ENCODE measurements at regions not wholly inside any gene's neighbourhood (a gene's known extent, or its start where the extent isn't known, plus 50 kb on each side); places are given as distances from the start of the nearest gene placed in this dataset.
"Not testable (repeated sequence)": the region's sequence is repeated elsewhere in the genome, so short reads cannot be mapped to it uniquely, and the experiment has no call there.

DNA sequence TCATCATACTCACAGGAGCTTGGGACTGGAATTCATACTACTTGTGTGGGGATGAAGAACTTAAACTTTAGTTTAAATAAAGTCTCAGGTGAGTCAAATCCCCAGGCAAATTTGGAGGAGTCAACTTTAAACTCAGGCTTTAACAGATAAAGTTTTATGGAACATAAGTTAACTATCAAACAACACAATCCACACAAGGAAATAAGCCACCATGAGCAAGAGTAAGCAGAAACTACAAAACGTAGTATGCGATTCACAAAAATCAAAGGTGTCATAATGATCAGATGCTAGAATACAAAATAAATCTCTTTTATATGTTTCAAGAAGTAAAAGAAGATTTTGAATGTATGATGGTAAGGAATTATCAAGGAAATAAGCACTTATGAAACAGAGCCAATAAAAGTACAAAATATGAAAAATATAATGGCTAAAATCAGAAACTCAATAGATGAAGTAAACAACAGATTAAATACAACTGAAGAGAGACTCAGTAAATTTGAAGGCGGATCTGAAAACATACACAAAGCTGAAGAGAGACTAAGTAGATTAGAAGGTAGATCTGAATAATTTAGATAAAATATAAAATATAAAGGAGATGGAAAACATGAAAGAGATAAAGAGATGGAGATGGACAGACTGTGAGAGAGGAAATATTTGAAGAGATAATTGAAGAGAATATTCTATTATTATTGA lies 97.5 kb upstream of the TWIST2 start:
- no peak for DNase-seq (ENCODE audit: low spot score)

DNA sequence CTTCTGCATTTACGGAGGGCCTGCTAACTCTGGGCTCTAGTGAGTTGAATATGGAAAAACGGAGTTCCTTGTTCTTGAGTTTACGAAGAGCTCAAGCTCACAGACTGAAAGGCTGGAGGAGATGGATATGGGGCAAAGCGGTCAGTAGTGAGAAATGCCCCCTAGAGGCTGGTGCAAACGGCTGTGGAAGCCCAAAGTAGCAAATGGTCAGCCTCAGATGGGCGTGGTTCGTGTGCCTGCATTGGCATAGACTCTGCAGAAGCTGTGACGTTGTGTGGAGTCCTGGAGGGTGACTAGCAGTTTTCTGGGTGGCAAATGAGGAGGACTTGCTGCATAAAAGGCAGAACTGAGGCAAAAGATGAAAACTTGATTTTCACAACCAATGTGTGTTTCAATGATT lies 93.6 kb upstream of the TWIST2 start:
- no peak for DNase-seq (ENCODE audit: low spot score)

DNA sequence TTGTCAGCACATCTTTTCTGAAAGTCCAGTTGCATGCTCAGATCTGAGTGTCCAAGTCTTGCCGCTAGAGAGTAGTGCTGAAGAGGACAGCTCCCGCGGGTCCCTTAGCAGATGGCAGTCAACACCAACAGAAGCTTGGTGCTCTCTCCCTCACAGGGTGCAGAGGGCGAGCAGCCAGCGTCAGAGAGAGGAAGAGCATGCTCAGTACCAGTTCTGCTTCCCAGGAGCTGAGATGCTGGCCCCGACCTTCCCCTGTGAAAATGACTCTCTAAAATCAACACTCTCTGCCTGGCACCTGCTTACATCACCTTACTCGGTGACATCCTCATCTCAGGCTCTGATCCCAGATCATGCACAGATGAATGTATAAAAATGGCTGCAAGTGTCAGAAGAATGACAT lies 86.0 kb upstream of the TWIST2 start:
- peak; percentile 35 for DNase-seq (ENCODE audit: low spot score)

DNA sequence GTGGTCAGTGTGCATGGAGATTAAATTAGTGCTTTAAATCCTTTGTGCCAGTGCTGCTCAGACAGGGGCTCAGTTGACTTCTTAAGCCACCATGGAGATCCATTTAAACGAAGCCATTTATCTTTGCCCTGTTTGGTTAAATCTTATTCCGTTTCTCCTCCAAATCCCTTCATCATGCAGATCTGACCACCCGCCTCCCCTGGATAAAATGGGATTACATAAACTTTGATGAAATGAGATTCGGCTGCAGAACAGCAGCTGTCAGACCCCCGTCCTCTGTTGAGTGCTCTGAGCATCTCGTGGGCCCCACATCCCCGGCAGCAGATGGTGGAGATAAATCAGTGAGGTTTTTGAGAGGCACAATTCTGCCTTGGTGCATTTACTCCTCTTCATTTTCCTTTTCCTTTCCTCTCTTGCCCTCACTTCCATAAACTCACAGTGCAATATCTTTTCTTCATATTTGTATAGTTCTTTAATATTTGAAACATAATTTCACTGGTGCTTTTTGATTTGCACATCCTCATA lies 84.4 kb upstream of the TWIST2 start:
- DNase-seq (ENCODE audit: low spot score) = no peak

GRCh38 chr2:238765590-238765989 lies 82.3 kb upstream of the TWIST2 start:
- no peak for DNase-seq (ENCODE audit: low spot score)

DNA sequence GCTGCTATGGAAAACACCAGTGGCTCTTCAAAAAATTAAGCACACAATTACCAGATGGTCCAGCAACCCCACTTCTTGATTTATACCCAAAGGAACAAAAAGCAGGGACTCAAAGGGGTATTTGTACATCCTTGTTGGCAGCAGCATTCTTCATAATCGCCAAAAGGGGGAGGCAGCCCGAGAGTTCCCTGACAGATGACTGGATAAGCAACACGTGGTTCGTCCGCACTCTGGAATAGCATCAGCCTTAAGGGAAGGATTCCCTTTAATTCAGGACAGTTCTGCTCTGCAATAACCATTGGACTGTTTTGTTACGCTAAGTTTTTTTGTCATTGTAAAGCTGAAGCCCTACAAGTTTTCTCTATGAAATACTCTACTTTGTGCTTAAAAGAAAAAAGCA lies 76.7 kb upstream of the TWIST2 start:
- DNase-seq (ENCODE audit: low spot score) = no peak

DNA sequence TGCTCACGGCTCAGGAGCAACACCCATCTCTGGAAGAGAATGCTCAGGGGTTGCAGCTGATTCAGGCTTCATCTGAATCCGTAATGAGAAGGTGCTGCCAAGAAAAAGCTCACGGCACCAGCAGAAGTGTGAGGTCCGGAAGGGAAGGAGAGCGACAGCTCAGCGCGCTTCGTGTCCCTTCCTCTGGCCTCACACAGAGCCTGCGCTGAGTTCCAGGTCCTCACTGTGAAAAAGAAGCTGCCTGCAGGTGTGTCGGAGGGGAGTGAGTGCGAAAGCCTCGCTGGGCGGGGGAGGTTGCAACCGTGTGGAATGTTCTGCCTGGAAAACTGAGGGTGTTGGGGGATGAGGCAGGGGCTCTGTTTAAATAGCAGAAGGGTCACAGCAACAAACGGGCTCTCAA lies 76.2 kb upstream of the TWIST2 start:
- DNase-seq (ENCODE audit: low spot score) = no peak

- no peak for DNase-seq (ENCODE audit: low spot score)
Measured at GRCh38 chr2:238772635-238773297, 75.1 kb upstream of the TWIST2 start.

- no peak for DNase-seq (ENCODE audit: low spot score)
Measured at GRCh38 chr2:238773472-238773871, 74.4 kb upstream of the TWIST2 start.

- no peak for DNase-seq (ENCODE audit: low spot score)
Measured at GRCh38 chr2:238774071-238774470, 73.8 kb upstream of the TWIST2 start.

- DNase-seq (ENCODE audit: low spot score) = no peak
Measured at GRCh38 chr2:238774980-238775509, 72.8 kb upstream of the TWIST2 start.

DNA sequence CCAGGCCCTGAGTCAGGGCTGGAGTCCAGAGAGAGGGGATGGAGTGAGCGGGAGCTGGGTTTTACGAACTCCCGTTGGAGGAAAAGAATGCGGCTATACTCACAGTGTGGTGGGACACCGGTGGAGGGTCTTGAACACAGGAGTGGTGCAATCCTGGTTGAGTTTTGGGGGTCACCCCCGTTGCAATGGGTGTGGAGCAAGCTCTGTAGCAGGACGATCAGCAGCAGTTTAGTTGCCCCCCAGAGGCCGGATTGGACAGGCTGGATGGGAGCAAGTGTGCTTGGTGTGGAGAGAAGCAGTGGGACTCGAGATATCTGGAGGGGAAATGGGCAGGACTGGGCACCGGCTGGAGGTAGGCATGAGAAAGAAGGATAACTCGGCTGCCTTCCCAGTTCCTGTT lies 72.3 kb upstream of the TWIST2 start:
- no peak for DNase-seq (ENCODE audit: low spot score)

DNA sequence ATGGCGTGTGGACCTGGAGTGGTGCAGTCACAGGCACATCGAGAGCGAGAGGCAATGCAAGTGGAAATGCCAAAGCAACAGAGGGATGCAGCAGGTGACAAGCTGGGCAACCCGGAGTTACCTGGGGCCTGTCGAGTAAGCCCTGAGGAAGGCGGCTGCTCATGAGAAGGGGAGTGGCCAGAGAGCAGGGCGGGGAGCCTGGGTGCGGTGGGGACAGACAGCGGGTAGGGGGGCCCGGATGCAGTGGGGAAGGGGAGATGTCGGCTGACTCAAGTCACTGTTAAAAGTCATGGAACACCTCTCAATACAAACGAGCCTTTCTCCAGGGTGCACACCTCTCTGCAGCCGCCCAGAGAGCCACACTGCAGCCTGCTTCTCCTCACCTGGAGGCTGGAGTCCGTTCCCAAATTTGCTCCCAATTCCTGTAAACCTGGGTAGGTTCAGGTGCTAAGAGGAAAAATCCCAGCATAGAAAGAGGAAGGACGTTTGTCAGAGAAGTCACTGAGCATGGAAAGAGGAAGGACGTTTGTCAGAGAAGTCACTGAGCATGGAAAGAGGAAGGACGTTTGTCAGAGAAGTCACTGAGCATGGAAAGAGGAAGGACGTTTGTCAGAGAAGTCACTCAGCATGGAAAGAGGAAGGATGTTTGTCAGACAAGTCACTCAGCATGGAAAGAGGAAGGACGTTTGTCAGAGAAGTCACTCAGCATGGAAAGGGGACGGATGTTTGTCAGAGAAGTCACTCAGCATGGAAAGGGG lies 71.7 kb upstream of the TWIST2 start:
- no peak for DNase-seq (ENCODE audit: low spot score)

DNA sequence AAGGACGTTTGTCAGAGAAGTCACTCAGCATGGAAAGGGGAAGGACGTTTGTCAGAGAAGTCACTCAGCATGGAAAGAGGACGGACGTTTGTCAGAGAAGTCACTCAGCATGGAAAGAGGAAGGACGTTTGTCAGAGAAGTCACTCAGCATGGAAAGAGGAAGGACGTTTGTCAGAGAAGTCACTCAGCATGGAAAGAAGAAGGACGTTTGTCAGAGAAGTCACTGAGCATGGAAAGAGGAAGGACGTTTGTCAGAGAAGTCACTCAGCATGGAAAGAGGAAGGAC lies 71.2 kb upstream of the TWIST2 start:
- DNase-seq (ENCODE audit: low spot score) = not testable (repeated sequence)

DNA sequence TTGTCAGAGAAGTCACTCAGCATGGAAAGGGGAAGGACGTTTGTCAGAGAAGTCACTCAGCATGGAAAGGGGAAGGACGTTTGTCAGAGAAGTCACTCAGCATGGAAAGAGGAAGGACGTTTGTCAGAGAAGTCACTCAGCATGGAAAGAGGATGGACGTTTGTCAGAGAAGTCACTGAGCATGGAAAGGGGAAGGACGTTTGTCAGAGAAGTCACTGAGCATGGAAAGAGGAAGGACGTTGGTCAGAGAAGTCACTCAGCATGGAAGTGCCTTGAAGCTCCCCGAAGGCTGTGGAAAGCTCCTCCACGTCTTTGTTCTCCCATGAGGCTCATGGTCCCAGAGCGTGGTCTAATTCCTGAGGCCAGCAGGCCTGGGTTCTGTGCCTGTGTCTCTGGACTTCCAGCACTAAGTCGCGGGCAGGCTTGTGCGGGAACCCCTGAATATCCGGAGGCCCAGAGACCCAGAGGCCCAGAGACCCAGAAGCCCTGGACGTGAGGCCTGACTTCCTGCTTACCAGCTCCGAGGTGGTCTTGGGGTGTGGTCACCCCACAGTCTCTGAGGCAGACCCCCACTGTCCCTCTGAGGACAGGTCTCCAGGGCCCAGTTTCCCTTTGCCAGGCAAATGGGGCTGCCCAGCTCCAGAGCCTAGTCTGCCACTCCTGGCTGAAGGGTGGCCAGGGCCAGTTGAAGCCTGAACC lies 70.4 kb upstream of the TWIST2 start:
- no peak for DNase-seq (ENCODE audit: low spot score)

DNA sequence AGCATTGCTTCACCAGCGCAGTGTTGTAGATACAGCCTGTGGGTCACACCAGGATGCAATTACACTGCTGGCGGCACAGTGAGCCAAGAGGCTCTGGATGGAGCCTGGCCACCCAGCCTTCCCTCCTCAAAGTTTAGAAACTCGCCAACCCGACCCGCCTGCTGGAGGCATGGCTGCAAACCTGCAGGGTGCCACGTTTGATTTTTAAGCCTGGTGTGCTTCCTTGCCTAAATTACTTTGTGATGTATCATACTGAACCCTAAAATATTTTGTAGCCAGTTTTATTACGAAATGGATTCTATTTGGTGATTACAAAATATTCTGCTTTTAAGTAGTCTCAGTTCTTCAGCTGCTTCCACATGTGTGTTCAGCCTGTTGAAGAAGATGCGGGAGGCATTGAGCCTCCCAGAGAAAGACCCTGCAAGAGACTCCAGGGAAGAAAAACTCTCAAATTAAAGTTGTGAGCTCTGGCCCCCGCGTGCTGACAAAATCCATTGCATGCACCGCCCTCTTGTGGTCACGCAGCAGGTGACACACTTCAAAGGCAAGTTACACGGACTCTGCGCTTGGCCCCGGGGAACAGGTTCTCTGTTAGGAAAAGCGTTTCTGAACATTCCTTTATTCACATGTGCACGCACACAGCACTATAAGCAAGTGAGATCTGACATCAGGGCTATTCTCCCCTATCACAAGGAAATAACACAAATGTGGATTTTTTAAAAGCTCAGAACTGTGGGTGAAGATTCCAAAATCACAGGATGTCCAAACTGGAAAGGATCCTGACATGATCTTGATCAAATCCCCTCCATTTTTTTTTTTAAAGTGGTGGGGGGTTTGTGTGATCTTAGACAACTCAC lies 63.0 kb upstream of the TWIST2 start:
- DNase-seq (ENCODE audit: low spot score) = peak; percentile 56

- no peak for DNase-seq (ENCODE audit: low spot score)
Measured at GRCh38 chr2:238785528-238785860, 62.4 kb upstream of the TWIST2 start.

DNA sequence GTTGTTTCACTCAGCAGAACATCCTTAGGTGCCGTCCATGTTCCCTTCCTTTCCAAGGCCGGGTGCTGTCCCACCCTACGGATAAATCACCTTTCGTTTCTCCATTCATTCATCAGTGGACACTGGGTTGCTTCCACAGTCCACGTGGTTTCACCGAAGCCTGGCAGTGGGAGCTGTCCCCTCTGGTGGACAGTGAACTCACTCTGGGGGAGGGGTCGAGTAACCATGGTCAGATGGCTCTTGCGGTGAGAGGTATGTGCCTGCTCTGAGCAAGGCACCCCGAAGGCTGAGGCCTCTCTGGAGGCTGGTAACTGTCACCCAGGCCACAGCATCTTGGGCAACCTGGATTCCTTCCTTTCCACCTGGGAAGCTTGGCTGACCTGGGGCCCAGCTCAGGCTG lies 61.5 kb upstream of the TWIST2 start:
- no peak for DNase-seq (ENCODE audit: low spot score)

DNA sequence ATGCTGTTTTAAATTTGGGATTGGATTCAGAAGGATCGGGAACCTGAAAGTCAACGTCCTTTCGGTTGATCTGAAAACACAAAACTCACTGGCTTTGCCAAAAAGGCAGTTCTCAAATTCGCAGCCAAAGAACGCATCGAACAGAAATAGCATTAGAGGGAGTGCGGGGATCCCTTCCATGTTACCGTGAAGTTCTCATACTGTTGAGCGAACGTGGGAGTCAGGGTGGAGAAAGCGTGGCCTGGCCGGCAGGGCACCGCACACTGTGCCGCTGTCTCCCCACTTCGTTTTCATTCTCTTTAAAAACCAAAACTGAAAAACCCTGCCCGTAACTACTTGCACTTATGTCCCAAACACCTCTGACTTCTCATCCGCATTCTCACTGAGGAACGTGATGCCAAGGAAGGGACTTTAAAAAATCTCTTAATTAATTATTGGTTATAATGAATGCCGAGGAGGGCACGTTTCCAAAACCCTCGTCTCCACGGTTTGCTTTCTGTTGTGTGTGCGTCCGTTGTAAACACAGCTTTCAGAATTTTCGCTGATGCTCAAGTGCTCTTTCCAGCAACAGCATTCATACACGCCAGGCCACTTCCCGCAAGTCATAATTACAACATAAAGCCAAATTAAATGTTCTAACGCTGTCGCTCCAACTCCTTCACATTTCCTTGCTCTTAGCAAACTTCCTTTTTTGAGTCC lies 60.9 kb upstream of the TWIST2 start:
- no peak for DNase-seq (ENCODE audit: low spot score)

DNA sequence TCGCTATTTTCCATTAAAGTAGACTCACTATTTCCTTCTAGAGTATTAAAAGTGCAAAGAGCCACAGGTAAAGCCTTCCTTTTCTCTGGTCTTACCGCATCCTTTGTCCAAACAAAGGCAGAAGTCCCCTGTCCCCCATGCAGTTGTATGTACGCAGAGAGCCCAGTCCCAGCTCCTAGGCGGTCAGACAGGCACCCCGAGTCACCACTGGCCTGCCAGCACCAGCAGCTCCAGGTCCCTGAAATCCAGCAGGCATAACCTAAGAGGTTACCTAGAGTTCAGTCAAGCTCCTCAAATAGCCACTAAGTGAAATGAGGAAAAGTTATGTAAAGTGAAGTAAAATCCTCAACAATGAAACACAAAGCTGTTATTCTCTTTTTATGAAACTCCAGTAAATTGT lies 60.4 kb upstream of the TWIST2 start:
- no peak for DNase-seq (ENCODE audit: low spot score)

DNA sequence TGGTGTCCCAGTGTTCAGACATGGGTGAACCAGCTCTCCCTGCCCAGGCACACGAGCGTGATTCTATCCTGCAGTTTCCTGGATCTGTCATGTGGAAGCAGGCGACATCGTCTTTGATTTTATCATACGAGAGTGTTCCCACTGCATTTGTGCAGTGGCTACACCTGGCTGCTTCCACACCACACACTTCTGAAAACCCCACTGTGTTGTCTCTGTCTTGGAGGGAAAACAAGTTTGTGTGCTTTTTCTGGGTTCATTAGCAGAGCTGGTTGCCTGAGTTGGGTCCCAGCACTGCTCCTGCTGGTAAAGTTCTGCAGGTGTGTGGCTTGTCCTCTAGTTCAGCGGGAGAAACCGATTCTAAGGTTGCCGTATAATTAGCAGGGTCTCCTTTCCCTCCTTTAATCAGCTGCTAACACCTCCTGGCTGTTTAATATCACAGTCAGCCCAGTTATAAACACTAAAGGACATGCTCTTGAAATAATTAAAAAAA lies 58.5 kb upstream of the TWIST2 start:
- no peak for DNase-seq (ENCODE audit: low spot score)

Measured in HuH-7.5 (cell line).